ENCODE measurements at regions not wholly inside any gene's neighbourhood (a gene's known extent, or its start where the extent isn't known, plus 50 kb on each side); places are given as distances from the start of the nearest gene placed in this dataset.

DNA sequence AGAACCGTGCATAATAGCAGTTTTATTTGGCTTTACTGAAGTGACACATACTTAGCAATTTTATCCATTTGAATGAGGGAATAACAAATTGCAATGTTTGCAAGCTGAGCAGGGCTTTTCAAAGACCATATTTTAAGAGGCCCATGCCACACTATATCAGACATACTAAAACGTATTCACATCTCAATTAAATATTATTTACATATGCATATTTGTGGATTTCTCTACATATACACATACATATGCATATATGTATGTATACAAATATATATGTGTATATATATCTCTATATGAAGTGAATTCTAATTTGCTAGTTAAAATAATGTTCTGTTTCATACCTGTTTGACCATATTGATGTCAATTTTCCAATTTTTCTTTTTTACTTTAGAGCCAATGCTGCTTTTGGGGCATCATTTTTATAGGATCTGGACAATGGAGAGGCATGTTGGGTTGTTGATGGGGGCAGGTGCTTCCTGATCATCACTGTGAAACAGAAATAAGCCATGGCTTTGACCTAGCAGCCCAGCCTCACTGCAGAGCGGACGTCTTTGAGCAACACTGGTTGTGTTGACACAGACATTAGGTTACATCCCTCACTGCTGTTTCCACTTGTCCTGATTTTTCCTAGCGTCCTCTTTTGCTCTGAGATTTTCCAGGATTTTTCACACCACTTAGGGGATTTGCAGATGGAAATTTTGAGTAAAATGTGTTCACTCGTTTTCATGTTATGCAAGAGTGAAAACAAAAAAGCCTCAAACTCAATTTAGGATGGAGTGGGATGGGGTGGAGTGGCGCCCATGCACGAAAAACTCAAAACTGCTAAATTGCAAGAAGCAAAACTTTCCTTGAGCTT, 56.9 kb downstream of the RDH14 start:
- DNase-seq = no peak

DNA sequence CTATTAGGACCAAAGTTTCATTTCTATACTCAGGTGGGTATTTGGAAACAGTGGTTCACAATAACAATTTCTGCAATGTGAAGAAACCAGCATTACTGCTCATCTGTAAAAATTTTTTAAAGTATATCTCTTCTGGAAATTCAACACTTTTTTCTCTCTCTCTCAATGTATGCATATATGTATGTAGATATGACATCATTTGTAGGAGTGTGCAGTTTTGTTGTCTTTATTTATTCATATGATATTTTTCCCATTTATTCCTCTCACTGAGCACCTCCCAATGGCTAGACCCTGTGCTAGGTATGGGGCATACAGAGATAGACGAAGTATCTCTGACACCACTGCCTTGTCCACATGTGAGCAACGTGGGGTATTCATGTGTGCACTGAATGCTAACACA, 58.3 kb downstream of the RDH14 start:
- no peak for DNase-seq

DNA sequence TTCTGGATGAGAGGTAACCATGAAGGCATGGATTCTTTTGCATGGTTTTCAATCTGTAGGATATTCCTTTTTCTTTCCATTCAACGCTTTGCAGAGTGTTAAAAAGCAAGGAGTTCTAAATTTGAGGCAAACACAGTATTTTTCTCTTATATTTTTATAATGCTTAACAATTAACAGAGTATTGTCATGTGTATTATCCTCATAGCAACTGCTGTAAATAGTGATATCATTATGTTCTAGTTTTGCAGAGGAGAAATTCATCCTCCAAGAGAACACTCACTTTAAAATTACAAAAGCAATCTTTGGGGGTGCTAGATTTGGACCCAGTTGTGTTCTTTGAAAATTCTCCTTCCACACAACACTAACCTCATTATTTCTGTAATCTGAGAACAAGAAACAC, 58.7 kb downstream of the RDH14 start:
- no peak for DNase-seq

DNA sequence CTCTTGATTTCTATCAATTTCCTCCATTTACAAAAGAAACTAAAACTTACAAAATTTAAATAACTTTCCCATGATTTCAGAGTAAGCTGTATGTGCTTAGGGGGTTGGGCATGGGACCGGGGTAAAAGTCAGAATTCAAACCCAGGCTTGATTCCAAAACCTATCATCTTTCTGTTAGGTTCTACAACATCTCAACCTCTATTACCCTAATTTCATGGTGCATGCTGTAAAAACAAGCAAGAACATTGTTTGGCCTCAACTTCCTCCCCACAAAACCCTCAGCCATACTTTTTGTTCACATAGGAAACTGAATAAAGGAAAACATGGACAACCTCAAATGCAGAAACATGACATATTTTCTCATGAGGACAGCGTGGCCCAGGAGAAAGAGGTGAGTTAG, 59.3 kb downstream of the RDH14 start:
- DNase-seq = no peak

DNA sequence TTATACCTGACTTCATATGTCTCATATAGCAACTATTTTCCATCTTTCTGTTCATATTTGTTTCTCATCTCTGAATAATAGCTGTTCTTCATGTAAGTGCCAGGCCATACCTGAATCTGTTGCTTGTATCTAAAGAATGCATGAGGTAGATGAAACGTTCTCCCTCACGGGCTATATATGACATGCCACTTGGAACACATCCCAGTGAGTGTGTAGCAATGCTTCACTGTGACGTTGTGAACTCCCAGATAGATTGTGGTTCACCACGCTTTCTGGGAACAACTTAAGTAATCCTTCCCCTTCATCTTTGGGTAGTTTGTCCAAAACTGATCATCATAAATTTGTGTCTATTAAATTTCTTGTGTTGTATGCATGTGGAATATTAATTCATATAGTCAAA, 60.1 kb downstream of the RDH14 start:
- DNase-seq = no peak

DNA sequence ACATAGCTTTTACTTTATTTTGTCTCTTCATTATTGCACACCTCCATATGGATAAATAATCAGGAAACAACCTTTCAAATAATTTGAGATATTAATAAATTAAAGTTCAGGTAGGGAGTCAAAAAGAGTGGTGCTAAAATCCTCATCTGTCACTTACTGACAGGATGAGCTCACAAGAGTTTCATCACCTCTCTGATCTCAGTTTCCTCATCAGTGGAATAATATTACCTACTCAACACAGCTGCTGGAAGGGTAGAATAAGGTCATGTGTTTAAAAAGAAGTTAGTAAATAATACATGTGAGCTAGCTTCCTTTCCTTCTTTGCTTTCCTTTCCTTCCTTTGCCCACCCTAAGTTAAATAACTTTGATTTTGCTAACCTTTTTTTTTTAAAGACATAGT, 61.9 kb downstream of the RDH14 start:
- DNase-seq = no peak

DNA sequence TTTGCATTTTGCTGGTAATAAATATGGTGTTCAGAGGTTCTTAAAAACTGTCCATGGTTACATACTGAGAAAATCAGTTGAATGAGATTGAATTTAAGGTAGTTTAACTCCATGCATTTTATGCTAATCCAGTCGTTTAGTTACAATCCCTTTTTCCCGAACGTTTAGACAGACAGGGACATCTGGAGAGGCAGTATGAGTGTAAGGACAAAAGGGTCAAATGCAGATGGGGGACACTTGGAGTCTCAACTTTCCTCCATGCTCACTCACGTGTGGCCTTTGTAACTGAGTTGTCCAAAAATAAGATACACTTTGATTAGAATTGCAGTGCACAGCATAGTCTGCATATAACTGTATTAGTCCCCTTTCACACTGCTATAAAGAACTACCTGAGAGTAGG, 63.9 kb downstream of the RDH14 start:
- no peak for DNase-seq

DNA sequence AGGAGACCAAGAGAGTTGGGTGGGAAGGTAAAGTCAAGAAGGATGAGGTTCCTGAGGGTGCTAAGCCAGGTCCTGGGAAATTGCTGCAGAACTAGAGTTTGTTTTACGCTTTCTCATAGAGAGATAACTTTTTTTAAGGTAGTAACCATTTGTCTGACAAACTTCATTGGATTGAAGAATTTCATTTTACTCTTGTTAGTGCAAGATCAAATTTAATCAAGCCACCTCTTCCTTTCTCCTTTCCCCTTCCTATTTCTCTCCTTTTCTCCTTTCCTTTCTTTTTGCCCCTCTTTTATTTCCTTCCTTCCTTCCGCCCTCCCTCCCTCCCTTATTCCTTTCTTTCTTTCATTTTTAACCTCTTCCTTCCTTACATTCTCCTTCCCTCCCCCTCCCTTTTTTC, 65.4 kb downstream of the RDH14 start:
- no peak for DNase-seq

DNA sequence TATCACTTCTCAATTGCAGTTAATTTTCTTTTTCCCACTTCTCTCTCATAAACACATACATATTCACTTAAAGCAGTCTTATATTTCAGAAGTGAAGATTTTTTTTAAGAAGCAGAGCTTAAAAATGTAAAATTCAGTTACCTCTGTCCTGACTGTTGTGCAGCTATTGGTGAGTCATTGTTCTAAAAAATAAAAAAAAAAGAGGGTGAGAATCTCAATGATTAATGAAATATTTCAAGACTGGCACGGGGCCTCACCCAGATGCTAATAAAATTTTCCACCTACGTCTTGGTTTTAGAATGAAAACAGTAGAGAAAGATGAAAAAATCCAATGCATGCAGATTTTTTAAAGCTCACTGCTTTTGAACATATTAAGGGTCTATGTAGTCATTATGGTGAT, 67.7 kb downstream of the RDH14 start:
- DNase-seq = no peak

DNA sequence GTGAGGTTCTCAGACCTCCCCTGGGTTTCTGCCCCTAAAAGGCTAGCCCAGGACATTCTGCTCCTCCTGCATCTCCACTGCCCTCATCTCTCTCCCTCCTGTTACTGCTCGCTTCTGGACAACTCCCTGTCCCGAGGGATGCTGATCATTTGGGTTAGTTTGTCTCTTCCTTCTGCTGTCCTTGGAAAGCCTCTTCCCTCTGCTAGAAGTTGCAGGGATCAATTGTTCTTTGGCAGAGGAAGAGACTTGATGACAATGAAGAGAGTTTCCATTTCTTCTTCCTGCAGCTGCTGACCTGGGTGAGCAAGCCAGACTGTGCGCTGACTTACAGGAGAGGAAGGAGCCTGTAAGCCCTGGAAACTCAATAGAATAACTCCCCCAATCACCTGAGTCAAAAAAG, 68.9 kb downstream of the RDH14 start:
- DNase-seq = no peak

DNA sequence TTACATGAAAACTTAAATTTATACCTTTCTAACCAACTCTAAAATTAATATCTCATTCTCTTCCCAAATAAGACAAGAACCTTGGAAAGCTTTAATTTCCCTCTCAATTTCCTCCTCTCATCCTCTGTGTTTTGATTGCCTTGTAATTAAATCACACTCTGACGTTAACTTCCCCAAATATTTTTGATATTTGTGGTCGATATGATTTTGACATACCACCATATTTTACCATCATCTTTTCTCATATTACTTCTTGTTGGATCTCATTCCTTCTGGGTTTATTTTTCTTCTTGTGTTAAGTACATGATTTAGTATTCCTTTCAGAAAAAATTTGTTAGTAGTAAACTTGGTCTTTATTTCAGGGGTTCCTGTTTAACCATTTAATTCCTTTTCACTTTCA, 69.6 kb downstream of the RDH14 start:
- no peak for DNase-seq

DNA sequence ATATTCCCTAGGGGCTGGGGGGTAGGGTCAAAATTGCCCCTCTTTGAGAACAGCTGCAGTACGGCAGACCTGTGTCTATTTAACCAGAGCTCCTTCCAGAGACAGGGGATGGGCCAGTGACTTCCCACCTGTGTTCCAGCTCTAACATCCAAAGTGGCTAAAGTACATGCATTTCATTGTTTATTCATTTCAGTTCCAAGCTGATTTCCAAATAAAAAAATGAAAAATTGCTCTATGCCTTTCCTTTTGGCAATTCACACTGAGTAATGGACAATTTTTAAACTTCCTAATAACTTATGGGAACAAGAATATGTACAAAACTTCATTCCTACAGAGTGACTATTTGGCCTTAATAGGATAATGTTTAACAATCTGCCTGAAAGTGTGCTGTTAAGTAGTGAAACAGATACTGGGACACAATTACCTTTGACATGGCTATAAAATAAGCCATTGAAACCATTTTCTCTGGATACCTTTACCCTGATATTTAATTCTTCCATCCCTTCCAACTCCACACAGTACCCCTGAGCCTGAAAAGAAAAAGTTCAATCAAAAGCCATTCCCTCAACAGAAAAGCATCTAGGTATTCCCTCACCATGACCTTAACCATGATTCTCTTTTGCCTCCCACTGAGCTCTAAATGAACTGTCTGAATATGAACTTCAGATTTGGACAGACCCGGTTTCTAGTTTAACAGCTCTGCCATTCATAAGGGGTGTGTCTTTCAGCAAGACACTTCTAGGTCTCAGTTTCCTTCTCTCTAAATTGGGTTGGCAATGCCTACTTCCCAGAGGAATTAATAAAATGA, 73.1 kb downstream of the RDH14 start:
- no peak for DNase-seq

DNA sequence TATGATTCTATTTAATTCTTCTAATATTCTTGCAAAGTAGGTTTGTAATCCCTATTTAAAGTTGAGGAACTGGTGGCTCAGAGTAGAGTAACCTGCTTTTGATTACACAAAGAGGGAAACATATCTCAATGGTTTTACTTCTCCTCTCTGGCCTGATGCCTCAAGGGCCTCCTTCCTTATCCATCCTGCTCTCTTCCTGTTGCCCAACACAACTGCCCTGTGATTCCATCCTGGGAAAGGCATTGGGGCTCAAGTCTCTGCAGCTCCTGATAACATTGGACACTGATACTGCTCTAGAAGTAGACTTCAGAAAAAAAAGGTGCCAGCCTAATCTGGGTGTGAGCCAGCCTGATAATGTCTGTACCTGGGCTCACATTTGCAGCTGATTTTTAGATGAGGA, 75.8 kb downstream of the RDH14 start:
- DNase-seq = no peak

DNA sequence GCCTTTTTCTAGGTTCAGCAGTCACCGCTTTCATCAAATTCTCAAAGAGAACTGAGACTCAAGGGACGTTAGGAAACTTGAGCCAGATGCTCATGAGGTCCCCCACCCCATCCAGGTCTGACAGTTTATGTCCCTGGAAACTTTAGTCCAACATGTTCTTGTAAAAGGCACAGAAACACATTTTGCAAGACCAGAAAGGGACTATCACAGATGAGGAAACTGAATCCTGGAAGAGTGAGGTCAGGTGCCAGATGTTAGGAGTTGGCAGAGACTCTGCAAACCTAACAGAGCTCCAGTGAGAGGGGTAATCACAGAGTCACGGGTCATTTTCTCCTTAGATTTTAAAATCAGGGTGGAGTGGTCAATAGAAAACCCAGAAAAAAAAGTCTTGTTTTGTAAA, 76.6 kb downstream of the RDH14 start:
- DNase-seq = no peak

DNA sequence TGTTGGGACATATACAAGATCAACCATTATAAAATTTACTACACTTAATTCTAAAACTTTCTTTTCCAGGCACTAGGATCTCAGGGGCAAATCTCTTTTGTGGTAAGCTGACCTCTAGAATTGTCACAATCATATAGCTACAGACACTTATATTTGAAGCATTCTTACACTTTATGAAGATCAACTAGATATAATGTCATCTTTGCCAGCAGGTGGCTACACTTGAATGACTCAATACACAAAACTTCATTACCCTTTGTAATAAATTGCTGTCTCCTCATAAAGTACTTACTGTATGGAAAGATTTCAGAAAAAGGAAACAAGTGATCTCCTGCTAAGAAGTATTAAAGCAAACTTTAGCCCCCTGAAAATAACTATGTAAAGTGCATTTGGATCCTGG, 77.8 kb downstream of the RDH14 start:
- DNase-seq = no peak

DNA sequence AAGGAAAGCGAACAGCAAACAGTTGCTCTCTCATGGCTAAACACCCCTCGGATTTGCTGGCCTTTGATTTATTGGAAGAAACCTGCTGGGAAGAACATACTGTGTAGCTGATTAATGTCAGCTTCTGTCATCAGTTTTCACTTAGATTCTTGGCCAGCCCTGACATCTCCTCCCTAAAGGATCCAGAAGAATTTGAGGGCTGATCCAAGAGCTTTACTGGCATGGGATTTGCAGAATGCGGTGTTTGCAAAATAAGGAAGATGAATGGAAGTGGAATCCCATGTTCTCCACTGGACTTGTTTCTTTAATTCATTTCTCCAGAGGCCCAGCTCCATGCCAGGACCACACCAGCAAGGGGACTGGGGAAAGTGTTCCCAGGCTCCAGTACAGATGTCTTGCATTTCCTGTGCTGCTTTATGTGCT, 80.5 kb downstream of the RDH14 start:
- DNase-seq = no peak

DNA sequence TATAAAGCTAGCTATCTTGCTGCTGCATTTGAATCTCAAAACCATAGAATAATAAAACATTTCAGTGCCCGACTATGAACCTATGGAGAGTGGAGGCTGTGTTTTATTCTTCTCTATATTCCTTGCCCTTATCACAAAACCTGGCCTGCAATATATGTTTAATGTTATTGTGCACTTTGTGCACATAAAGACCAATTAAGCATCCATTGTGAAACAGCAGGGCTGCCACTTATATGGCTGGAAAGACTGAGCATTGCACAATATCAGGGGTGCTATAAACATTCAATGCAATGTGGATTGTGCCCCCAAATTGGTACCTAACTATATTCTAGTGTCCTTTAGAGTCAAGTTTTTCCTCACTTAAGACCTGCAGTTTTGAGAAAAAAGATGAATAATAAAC, 83.2 kb downstream of the RDH14 start:
- DNase-seq = no peak

DNA sequence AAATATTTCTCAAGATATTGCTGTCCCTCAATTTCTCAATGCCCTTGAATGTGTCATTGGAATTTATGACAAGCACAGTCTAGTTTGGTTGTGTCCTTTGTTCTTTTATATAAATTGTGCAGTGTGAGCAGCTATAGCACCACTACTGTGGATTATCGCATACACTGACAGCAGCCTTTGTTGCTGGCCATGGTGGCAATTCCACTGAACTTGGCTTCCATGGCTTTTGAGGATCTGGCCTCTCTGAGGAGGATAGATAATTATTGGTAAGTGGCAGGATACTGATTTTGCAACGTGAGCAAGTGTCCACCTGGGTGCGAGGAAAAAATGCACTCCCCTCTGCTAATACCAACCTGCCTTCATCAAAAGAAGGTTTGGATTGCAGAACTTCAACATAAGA, 84.0 kb downstream of the RDH14 start:
- no peak for DNase-seq

DNA sequence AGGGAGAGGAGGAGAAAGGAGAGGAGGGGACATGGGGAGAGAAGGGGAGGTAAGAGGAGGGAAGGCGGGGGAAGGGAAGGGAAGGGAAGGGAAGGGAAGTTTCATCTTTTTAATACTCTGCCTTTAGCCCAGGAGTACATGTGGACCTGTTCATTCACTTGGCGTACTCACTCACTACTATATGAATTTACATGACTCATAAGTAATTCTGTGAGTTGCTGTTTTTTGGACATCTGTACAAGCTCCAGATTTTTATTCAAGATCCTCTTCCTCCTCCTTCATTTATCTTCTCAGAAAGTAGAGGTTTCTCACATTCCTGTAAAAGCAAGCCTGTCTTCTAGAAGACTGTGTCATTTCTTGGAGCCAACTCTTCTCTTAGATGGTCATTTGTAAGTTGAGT, 84.6 kb downstream of the RDH14 start:
- DNase-seq = no peak

DNA sequence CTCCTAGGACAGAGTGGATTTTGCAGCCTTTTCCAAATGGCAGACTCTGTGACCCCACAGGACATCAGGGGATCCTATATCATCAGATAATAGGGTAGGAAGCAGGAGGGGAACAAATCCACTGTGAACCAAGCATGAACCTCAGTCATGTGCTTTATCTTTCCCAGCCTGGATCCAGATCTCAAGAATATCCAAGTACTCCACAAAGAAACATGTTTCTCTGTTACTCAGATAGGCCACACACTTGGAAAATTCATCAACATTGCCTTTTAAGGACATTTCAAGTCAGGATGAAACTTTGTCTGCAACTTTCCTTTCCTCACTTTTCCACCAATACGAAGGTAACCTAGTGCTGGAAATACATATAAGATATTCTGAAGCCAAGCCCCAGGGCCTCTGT, 85.8 kb downstream of the RDH14 start:
- DNase-seq = no peak

DNA sequence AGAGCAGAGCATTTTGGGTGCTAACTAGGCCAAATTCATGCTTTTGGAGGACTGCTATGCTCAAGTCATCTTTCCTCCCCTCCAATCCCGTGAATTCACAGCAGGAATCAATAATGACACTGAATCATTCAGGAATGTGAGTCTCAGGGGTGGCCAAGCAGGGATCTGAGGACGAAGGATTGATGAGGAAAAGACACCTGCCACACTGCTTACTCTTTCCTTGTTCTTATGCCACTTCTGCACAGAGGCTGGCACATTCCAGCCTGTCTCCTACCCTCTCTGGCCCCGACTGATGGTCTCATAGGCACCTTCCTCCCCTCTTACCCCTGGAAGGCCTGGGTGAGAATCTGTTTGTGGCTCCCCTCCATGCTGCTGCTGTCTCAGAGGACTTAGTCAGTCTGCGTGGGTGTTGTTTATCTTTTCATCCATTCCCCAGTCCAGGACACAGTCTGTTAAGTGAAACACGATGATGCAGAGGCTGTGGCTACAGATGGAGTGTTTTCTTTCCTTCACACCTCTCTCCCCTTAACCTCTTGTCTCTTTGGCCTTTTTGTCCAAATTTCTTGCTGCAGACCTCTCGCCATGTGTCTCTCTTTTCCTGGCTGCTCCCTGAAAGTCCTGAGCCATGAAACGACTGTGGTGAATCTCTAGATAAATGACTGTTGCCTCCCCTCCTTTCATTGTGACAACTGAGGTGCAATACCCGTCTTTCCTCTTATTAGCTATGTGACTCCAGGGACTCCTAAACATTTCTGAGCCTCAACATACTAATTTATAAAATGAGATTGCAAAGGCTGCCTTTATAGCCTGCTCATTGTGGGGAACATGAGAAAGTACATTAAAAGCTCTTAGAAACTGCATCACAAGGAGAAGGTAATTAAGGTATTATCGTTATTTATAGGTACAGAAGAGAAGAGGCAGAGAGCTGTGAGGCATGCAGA, 86.9 kb downstream of the RDH14 start:
- DNase-seq = no peak

DNA sequence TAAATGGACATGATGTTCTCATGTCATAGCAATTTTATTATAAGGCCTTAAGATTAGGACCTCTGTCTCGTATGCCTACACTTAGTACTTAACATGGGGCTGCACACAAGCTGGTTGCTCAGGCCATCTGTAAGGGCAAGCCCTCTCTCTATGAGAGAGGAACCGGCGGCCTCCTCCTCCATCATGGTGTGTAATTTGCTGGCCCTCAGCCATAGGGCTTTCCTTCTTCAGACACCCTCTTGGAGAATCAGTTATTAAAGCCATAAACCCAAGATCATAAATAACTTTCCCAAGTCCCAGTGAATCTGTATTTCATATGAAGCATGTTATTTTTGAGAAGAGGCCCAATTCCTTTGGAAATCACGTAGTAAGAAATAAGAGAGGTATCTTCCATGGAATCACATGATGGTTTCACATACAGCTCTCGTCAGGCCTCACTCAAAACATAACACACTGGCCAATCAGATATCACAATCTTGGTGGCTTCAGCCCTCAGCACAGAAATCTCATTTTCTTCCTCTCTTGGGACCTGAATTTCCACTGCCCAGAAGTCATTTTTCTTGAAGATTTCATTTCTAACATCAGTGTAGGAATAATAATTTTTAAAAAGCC, 92.6 kb downstream of the RDH14 start:
- DNase-seq = no peak

DNA sequence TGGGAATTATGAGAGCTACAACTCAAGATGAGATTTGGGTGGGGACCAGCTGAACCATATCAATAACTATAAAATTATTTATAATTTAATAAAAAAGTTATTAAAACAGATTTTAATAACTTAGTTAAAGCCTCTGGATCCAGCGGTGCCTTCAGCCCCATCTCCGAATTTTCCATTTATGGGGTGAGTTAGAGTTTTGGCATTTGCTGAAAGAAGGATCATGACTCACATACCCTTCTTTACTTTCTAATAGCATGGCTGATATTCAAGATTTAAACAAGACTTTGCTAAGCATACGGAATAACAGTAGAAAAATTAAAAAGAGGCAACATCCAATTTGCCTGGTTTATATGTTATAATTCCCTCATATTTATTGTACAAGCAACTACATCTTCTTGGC, 94.5 kb downstream of the RDH14 start:
- DNase-seq = no peak

Measured in activated CD4-positive, alpha-beta T cell treated with anti-CD3 and anti-CD28 coated beads, Interleukin-2, amount 50 U/mL, for 1 hour (primary cell).